ENCODE measurements at regions not wholly inside any gene's neighbourhood (a gene's known extent, or its start where the extent isn't known, plus 50 kb on each side); places are given as distances from the start of the nearest gene placed in this dataset.

DNA sequence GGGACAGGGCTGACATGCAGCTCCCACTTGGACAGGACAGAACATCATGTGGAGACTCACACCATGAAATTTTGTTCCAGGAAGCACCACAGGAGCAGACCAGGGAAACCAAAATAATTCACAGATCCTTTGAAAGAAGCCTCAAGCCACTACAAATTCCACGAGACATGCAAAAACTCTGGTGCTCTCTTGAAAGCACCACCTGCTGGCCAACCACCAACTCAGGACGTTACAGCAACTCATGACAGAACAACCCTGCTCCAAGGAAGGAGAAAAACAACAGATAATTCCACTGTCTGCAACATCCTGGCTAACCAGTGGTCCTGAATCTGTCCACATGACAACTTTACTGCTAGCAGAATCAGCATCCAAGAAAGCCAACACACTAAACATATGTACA, 516.0 kb downstream of the SPATA31D1 start:
- Mint-ChIP-seq H3K36me3 (ENCODE audit: low read depth, unreplicated experiment) (no peaks in the 10 kb centered on the region), H3K9me3 (ENCODE audit: unreplicated experiment) (no peaks in the 10 kb centered on the region), H3K27ac (ENCODE audit: unreplicated experiment) (no peak overlapping the region), H3K27me3 (ENCODE audit: unreplicated experiment) (peaks cover 2% of the 10 kb centered on the region), H3K4me1 (ENCODE audit: unreplicated experiment) (no peaks in the 10 kb centered on the region), H3K4me3 (ENCODE audit: unreplicated experiment) (no peak overlapping the region)
- DNase-seq (ENCODE audit: low spot score) = no peak
- TF ChIP-seq, protein P1, sequence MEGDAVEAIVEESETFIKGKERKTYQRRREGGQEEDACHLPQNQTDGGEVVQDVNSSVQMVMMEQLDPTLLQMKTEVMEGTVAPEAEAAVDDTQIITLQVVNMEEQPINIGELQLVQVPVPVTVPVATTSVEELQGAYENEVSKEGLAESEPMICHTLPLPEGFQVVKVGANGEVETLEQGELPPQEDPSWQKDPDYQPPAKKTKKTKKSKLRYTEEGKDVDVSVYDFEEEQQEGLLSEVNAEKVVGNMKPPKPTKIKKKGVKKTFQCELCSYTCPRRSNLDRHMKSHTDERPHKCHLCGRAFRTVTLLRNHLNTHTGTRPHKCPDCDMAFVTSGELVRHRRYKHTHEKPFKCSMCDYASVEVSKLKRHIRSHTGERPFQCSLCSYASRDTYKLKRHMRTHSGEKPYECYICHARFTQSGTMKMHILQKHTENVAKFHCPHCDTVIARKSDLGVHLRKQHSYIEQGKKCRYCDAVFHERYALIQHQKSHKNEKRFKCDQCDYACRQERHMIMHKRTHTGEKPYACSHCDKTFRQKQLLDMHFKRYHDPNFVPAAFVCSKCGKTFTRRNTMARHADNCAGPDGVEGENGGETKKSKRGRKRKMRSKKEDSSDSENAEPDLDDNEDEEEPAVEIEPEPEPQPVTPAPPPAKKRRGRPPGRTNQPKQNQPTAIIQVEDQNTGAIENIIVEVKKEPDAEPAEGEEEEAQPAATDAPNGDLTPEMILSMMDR (IDR thresholded peaks at IDR 0.05; ENCODE audit: unreplicated experiment) = no peak

DNA sequence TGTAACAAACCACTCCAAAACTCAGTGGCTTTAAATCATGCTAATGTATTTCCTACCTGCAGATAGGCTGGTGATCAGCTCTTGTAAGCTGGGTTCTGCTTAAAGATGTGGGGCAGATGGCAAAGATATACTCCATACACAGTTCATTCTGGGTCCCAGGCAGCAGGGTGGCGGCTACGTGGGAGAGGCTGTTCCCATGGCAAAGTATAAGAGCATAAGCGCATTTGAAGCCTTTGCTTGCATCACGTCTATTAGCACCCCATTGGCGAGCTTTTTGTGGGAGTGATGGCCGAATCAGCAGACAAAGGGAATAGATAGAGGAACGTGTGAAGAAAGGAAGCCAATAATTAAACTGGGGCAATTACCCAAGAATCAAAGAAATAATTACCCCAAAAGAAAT, 523.1 kb downstream of the SPATA31D1 start:
- no peak overlapping the region for H3K4me3 Mint-ChIP-seq (ENCODE audit: unreplicated experiment)
- TF ChIP-seq, protein P1 (IDR thresholded peaks at IDR 0.05; ENCODE audit: unreplicated experiment) = no peak

DNA sequence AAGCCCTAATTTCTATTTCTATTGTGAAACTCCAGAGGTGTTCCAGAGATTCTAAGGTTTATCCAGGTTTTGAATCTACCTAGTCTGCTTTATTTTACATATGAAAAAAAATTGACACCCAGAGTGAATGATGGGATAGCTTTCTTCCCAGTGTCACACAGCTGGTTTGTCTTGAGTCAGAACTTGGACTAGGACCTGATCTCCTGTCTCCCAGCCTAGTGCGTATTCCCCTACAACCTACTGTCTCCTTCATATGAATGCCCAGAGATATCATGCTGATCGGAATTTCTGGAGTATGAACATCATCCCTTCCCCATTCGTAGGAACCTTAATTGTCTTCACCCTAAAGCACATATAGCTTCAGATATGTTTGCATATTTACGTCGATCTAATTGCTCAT, 524.2 kb downstream of the SPATA31D1 start:
- no peaks in the 10 kb centered on the region for H3K9me3 Mint-ChIP-seq (ENCODE audit: unreplicated experiment)
- no peak overlapping the region for H3K27ac Mint-ChIP-seq (ENCODE audit: unreplicated experiment)
- H3K36me3 Mint-ChIP-seq (ENCODE audit: low read depth, unreplicated experiment) = no peaks in the 10 kb centered on the region
- H3K4me1 Mint-ChIP-seq (ENCODE audit: unreplicated experiment) = no peaks in the 10 kb centered on the region
- no peaks in the 10 kb centered on the region for H3K27me3 Mint-ChIP-seq (ENCODE audit: unreplicated experiment)
- no peak for DNase-seq (ENCODE audit: low spot score)
- TF ChIP-seq, protein P1 (IDR thresholded peaks at IDR 0.05; ENCODE audit: unreplicated experiment) = no peak
- H3K4me3 Mint-ChIP-seq (ENCODE audit: unreplicated experiment) = no peak overlapping the region

More for the DNA sequence above, 523.1 kb downstream of the SPATA31D1 start:
- Mint-ChIP-seq H3K9me3 (ENCODE audit: unreplicated experiment) (no peaks in the 10 kb centered on the region), H3K27ac (ENCODE audit: unreplicated experiment) (no peak overlapping the region), H3K36me3 (ENCODE audit: low read depth, unreplicated experiment) (no peaks in the 10 kb centered on the region), H3K27me3 (ENCODE audit: unreplicated experiment) (no peaks in the 10 kb centered on the region), H3K4me1 (ENCODE audit: unreplicated experiment) (no peaks in the 10 kb centered on the region)
- no peak for DNase-seq (ENCODE audit: low spot score)

DNA sequence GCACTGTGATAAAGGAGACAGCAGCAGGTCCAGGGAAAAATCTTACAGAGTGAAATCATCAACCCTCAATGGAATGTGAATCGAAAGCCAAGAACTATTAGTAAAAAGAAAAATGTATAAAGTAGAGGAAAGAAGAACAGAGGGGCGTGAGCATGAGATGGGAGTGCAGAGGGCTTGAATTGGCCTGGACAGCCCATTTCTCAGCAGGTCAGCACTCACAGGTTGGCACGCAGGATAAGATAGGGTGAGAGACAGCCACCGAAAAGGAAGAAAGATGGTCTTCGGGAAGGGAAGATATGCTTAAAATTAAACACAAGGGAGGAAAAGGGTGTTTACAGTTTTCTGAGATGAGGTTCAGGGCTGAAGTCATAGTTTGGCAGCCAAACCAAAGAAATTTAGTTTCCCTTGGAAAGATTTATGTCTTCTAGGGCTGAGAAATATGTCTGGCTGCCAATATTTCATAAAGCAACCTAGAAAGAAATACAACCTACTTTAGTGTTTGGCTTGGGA, 524.7 kb downstream of the SPATA31D1 start:
- no peak for DNase-seq (ENCODE audit: low spot score)
- no peak overlapping the region for H3K27ac Mint-ChIP-seq (ENCODE audit: unreplicated experiment)
- H3K4me3 Mint-ChIP-seq (ENCODE audit: unreplicated experiment) = no peak overlapping the region
- H3K36me3 Mint-ChIP-seq (ENCODE audit: low read depth, unreplicated experiment) = no peaks in the 10 kb centered on the region
- no peaks in the 10 kb centered on the region for H3K27me3 Mint-ChIP-seq (ENCODE audit: unreplicated experiment)
- no peaks in the 10 kb centered on the region for H3K9me3 Mint-ChIP-seq (ENCODE audit: unreplicated experiment)
- TF ChIP-seq, protein P1 (IDR thresholded peaks at IDR 0.05; ENCODE audit: unreplicated experiment) = no peak
- H3K4me1 Mint-ChIP-seq (ENCODE audit: unreplicated experiment) = no peaks in the 10 kb centered on the region

DNA sequence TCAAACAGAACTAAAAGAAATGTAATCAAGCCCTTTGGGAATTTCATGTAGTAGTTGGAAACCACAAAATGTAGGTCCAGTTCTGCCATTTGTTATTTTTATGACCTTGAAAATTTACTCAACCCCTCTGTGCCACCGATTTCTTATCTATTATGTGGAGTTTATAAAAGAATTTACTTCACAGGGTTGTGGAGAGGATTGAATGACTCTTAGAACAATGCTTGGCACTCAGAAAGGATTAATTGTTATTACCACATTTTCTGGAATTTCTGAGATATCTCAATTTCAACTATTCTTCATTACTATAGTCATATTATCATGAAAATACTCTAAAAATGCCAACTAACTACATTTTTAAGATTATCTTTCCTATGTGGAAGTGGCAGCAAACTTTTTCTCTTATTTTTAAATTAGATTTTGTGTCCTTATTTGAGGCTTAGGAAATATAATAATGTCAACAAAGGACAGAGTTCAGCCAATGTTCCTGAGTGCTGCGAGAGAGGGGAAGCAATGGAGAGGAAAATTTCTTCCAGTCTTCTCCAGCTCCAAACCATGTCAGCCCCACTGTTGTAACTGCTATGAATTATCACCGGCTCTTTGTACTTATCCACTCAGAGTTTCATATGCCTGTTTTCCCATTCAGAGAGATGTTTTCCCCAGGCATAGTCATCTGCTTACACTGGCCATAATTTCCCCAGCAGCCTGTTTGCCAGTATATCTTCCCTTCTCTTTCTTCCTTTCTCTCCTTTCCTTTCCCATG, 525.6 kb downstream of the SPATA31D1 start:
- DNase-seq (ENCODE audit: low spot score) = no peak
- no peak overlapping the region for H3K4me3 Mint-ChIP-seq (ENCODE audit: unreplicated experiment)
- TF ChIP-seq, protein P1 (IDR thresholded peaks at IDR 0.05; ENCODE audit: unreplicated experiment) = no peak
- H3K9me3 Mint-ChIP-seq (ENCODE audit: unreplicated experiment) = no peaks in the 10 kb centered on the region
- no peaks in the 10 kb centered on the region for H3K36me3 Mint-ChIP-seq (ENCODE audit: low read depth, unreplicated experiment)
- no peaks in the 10 kb centered on the region for H3K4me1 Mint-ChIP-seq (ENCODE audit: unreplicated experiment)
- H3K27me3 Mint-ChIP-seq (ENCODE audit: unreplicated experiment) = no peaks in the 10 kb centered on the region
- H3K27ac Mint-ChIP-seq (ENCODE audit: unreplicated experiment) = no peak overlapping the region

All from endothelial cell (in vitro differentiated cells).